ENCODE measurements at regions not wholly inside any gene's neighbourhood (a gene's known extent, or its start where the extent isn't known, plus 50 kb on each side); places are given as distances from the start of the nearest gene placed in this dataset.

DNA sequence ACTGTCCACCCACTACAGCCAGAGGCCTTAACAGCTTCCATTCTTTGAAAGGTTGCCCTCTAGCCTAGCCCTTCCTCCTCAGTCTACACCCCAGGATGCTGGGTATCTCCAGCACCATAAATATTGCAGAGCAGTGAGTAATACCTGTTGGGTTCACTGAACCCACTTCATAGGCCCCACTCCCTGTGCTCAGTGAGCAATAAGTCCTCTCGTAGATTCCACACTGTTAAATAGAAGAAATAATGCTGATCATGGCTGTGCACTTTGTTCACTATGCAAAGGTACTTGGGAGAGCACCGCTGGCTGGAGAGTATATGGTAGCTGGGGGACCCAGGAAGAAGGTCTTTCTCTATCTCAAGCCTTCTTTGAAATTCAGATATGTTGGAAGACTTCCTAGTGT lies 87.3 kb downstream of the RSPH3 start:
- peaks cover 30% of the 10 kb centered on the region for H3K4me1 Mint-ChIP-seq (ENCODE audit: unreplicated experiment)
- no peak overlapping the region for H3K4me3 Mint-ChIP-seq
- peak overlapping the region; percentile 100 for H3K27ac Mint-ChIP-seq
- H3K36me3 Mint-ChIP-seq, result no peaks in the 10 kb centered on the region
- no peaks in the 10 kb centered on the region for H3K27me3 Mint-ChIP-seq
- TF ChIP-seq, protein P1, sequence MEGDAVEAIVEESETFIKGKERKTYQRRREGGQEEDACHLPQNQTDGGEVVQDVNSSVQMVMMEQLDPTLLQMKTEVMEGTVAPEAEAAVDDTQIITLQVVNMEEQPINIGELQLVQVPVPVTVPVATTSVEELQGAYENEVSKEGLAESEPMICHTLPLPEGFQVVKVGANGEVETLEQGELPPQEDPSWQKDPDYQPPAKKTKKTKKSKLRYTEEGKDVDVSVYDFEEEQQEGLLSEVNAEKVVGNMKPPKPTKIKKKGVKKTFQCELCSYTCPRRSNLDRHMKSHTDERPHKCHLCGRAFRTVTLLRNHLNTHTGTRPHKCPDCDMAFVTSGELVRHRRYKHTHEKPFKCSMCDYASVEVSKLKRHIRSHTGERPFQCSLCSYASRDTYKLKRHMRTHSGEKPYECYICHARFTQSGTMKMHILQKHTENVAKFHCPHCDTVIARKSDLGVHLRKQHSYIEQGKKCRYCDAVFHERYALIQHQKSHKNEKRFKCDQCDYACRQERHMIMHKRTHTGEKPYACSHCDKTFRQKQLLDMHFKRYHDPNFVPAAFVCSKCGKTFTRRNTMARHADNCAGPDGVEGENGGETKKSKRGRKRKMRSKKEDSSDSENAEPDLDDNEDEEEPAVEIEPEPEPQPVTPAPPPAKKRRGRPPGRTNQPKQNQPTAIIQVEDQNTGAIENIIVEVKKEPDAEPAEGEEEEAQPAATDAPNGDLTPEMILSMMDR (conservative IDR thresholded peaks at IDR 0.05), result no peak
- DNase-seq (ENCODE audit: extremely low spot score, unreplicated experiment), result no peak
- H3K9me3 Mint-ChIP-seq, result no peaks in the 10 kb centered on the region

DNA sequence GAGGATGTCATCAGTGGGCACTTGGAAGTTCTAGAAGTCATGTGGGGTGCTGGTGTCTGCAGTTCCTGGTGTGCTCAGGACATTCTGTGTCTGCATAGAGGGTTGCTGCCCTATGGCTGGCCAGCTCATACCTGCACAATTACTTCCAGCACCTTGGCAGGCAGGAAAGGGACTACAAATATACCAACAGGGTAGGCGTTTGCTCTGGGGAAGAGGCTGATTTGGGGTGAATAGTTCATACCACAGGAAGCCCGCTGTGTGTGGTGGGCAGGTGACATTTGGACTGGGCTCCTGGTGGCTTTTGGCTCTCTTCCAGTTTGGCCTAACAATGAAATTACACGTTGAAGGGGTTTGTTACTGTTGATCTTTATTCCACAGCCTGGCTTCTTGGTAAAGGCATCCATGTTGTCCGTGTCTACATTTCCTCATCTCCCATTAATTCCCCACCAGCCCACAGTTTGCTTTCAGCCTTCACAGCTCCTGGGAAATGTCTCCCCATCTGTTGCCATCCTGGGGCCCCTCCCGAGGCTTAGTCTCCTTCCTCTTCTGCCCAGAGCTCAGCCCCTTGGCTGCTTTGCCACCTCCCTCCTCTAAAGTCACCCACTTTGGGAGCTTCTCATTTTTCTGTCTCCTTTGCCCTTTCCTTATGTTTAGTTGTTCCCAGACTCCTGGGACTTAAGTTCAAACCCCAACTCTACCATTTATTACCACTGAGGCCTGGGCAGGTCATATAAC lies 88.1 kb downstream of the RSPH3 start:
- no peaks in the 10 kb centered on the region for H3K27me3 Mint-ChIP-seq
- H3K4me1 Mint-ChIP-seq (ENCODE audit: unreplicated experiment), result peaks cover 26% of the 10 kb centered on the region
- DNase-seq (ENCODE audit: extremely low spot score, unreplicated experiment), result no peak
- H3K36me3 Mint-ChIP-seq, result no peaks in the 10 kb centered on the region
- H3K4me3 Mint-ChIP-seq, result peak overlapping the region; percentile 52
- TF ChIP-seq, protein P1 (conservative IDR thresholded peaks at IDR 0.05), result no peak
- H3K27ac Mint-ChIP-seq, result peak overlapping the region; percentile 100
- H3K9me3 Mint-ChIP-seq, result no peaks in the 10 kb centered on the region

DNA sequence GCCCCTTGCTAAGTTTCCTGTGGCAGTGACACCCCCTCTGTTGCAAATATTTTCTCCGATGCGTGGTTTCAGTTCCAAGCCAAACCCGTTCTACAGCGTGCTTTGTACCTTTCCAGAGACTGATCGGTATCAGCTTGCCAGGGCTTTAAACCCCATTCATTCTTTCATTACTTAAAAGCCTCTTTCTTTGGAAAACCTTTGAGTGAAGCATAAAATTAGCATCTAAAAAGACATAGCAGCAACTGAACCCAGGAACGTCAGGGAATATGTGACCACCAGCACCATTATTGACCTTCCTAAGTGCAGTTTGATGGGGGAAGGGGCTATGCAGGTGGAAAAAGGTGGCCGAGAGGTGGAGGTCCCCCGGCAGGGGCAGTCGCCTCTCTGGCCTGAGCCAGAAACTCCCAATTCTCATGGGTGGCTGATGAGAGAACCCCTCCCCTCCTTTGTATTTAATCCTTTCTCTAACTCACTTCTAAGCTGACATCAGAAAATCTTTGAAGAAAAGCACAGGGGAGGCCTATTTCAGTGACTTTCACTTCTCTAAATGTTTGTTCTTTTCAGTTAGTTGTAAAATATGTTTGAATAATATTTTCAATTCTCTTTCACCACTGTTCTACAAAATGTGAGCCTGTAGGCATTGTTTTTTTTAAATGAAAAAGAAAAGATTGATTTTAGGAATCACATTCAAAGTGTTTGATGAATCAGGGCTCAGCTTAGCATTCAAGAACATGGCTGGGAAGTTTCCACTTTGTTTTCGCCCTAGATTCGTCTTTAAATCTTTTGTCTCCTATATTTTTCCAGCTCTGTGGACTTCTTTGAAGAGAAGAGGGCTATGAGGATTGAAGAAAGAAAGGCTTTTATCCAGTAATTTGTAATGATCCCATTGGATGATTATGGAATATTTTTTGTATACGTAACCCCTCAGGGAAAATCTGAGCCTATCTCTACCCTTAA lies 89.2 kb downstream of the RSPH3 start:
- peaks cover 5% of the 10 kb centered on the region for H3K9me3 Mint-ChIP-seq
- DNase-seq (ENCODE audit: extremely low spot score, unreplicated experiment), result no peak
- H3K4me1 Mint-ChIP-seq (ENCODE audit: unreplicated experiment), result peaks cover 26% of the 10 kb centered on the region
- H3K4me3 Mint-ChIP-seq, result peak overlapping the region; percentile 85
- TF ChIP-seq, protein P1 (conservative IDR thresholded peaks at IDR 0.05), result no peak
- H3K27ac Mint-ChIP-seq, result peak overlapping the region; percentile 100
- no peaks in the 10 kb centered on the region for H3K27me3 Mint-ChIP-seq
- no peaks in the 10 kb centered on the region for H3K36me3 Mint-ChIP-seq

DNA sequence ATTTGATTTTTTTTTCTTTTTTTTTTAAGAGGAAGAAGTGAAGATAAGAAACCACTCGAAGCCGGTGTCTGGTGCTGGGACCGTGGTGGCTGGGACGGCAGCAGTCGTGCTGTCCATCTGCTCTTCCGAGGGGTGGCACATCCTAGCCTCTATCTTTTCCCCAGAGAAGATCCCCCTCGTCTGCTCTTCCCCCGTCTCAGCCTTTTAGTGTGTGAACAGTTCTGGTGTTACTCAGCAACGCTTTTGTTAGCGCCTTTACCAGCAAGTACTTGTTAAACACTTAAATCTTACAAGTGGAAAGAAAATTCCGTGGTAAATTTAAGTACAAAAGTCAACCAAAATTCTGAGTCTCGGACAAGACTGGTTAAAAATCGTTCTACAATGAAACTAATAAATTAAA lies 90.1 kb downstream of the RSPH3 start:
- H3K27me3 Mint-ChIP-seq, result no peaks in the 10 kb centered on the region
- peak overlapping the region; percentile 100 for H3K27ac Mint-ChIP-seq
- TF ChIP-seq, protein P1 (conservative IDR thresholded peaks at IDR 0.05), result no peak
- H3K36me3 Mint-ChIP-seq, result peaks cover 3% of the 10 kb centered on the region
- peaks cover 13% of the 10 kb centered on the region for H3K9me3 Mint-ChIP-seq
- no peak for DNase-seq (ENCODE audit: extremely low spot score, unreplicated experiment)
- peak overlapping the region; percentile 85 for H3K4me3 Mint-ChIP-seq
- H3K4me1 Mint-ChIP-seq (ENCODE audit: unreplicated experiment), result peaks cover 26% of the 10 kb centered on the region

DNA sequence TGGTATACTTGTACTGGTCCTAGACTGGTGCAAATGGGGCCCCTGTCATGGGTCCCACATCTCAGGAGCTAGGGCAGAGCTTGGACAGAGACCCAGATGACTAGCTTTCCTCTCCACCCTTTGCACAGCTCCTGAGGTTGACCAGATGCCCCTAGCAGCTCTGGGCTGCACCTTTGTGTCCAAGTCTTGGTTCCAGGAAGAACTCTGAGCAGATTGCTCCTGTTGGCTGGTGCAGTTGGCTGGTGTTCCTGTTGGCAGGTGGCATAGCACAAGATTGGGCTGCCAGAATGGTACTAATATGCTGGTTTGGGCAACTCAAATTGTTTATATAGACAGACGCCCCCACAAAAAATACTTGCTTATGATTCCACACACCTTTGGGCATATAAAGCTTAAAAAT lies 89.4 kb upstream of the EZR start:
- Mint-ChIP-seq H3K36me3 (peaks cover 3% of the 10 kb centered on the region), H3K27ac (peak overlapping the region; percentile 79), H3K9me3 (peaks cover 13% of the 10 kb centered on the region), H3K27me3 (no peaks in the 10 kb centered on the region), H3K4me1 (ENCODE audit: unreplicated experiment) (peaks cover 22% of the 10 kb centered on the region), H3K4me3 (no peak overlapping the region)
- TF ChIP-seq, protein P1 (conservative IDR thresholded peaks at IDR 0.05), result no peak
- no peak for DNase-seq (ENCODE audit: extremely low spot score, unreplicated experiment)
